Spleen (tissue), 11 donors: ENCODE measurements at regions not wholly inside any gene's neighbourhood (a gene's known extent, or its start where the extent isn't known, plus 50 kb on each side); places are given as distances from the start of the nearest gene placed in this dataset.

Source experiments
- DNase-seq: peaks from one replicate; pipeline ENCODE4 v3.0.0-alpha.2; 2020
- H3K27ac ChIP-seq, 8 donors: fragments of 200-600 bp; sonication (generic) in 7 of 8; 1 replicate in 4 of 8; 2 replicates in 4 of 8; pipeline versions ENCODE4 v1.5.0 to v1.8.0; 2016 to 2021; ENCODE audit warnings: inconsistent platforms in 4 of 8, mild to moderate bottlenecking in 4 of 8, moderate library complexity in 1 of 8
- H3K27me3 ChIP-seq, 7 donors: fragments of 200-600 bp; sonication (generic) in 6 of 7; replicated peaks in 1 of 7; 1 replicate in 4 of 7; 2 replicates in 3 of 7; pipeline versions ENCODE4 v1.5.0 to v1.8.0; 2016 to 2021; ENCODE audit warnings: inconsistent platforms in 3 of 7, mild to moderate bottlenecking in 1 of 7
- H3K36me3 ChIP-seq, 6 donors: fragments of 200-600 bp; sonication (generic) in 5 of 6; 1 replicate in 4 of 6; 2 replicates in 2 of 6; pipeline versions ENCODE4 v1.5.0 to v1.8.0; 2016 to 2021; ENCODE audit warnings: inconsistent platforms in 2 of 6
- H3K4me1 ChIP-seq, 6 donors: fragments of 200-600 bp; sonication (generic) in 5 of 6; 1 replicate in 3 of 6; 2 replicates in 3 of 6; pipeline versions ENCODE4 v1.5.0 to v1.8.0; 2016 to 2021; ENCODE audit warnings: inconsistent platforms in 3 of 6
- H3K4me3 ChIP-seq, 8 donors: fragments of 200-600 bp; sonication (generic) in 7 of 8; 1 replicate in 4 of 8; 2 replicates in 4 of 8; pipeline versions ENCODE4 v1.5.0 to v1.8.0; 2016 to 2021; ENCODE audit warnings: inconsistent platforms in 4 of 8, mild to moderate bottlenecking in 4 of 8, moderate library complexity in 2 of 8
- H3K9me3 ChIP-seq, 8 donors: fragments of 200-600 bp; sonication (generic) in 7 of 8; 1 replicate in 4 of 8; 2 replicates in 4 of 8; pipeline versions ENCODE4 v1.5.0 to v1.8.0; 2016 to 2021; ENCODE audit warnings: inconsistent platforms in 4 of 8
- CTCF ChIP-seq, 11 experiments: fragments of 200-600 bp in 7 of 11; fragments of 450-650 bp in 4 of 11; sonication (generic) in 4 of 11; IDR thresholded peaks in 8 of 11; conservative IDR thresholded peaks in 3 of 11; 1 replicate in 7 of 11; 2 replicates in 4 of 11; pipeline versions ENCODE4 v1.4.0 to v1.8.0; 2016 to 2021; ENCODE audit warnings: antibody characterized with exemption in 11 of 11, inconsistent platforms in 4 of 11, mild to moderate bottlenecking in 1 of 11
- POLR2A ChIP-seq, 3 donors: fragments of 450-650 bp; IDR thresholded peaks; one replicate each; pipeline ENCODE4 v1.5.1; 2017; ENCODE audit warnings: antibody characterized with exemption in 3 of 3, mild to moderate bottlenecking in 1 of 3
- POLR2AphosphoS5 ChIP-seq, 3 donors: sonication (generic); formaldehyde crosslinking; IDR thresholded peaks; one replicate each; pipeline ENCODE4 v1.5.1; 2017; ENCODE audit warnings: antibody characterized with exemption in 3 of 3
- WGBS, 5 donors: extraction: QIAGEN DNeasy Blood & Tissue Kit in 3 of 5; methylation state at CpG; one replicate each; pipeline versions ENCODE4 v1.1.5 to v1.1.7; 2013 to 2018; 5-methylcytosine and 5-hydroxymethylcytosine counted together
- intact Hi-C: fragments of 100-400 bp; cut with DNase I; formaldehyde crosslinking; loops from one replicate; pipeline ENCODE4 v1.15.0; 2023; ENCODE audit warnings: low total_unique reads
- donor health status: healthy with polysubstance abuse.
- donor health status: DM: no; HTN: no; CAD: no; lungs with moderate emphysema.
- donor health status: DM: no; HTN: no; CAD: no.
- donor health status: Bipolar disorder and iron deficiency.
- donor health status: healthy.
- donor health status: DM: no; HTN: no; CAD: no.
- donor health status: DM: yes; HTN: yes; CAD: no.

- Histone ChIP-seq H3K27ac (peak overlapping the region in 3 of 8 donors; percentile 39 to 58 (median 58)), H3K9me3 (no peaks in the 10 kb centered on the region), H3K36me3 (no peaks in the 10 kb centered on the region), H3K27me3 (peaks cover 0 to 43% (median 0%) of the 10 kb centered on the region in 7 donors), H3K4me1 (peaks cover 0 to 10% (median 0%) of the 10 kb centered on the region in 6 donors), H3K4me3 (no peak overlapping the region)
- no peak for DNase-seq
- intact Hi-C loops = no loop called here
- 16 to 27% (median 20%) methylated on average over 13 of the region's 13 CpGs for WGBS, 5 donors
- TF ChIP-seq POLR2A (IDR thresholded peaks at IDR 0.05) (no peak), POLR2AphosphoS5 (IDR thresholded peaks at IDR 0.05) (peak in 1 of 3 donors; percentile 72)
These were observed 112.0 kb upstream of the PDE10A start for GRCh38 chr6:165774903-165775601.

DNA sequence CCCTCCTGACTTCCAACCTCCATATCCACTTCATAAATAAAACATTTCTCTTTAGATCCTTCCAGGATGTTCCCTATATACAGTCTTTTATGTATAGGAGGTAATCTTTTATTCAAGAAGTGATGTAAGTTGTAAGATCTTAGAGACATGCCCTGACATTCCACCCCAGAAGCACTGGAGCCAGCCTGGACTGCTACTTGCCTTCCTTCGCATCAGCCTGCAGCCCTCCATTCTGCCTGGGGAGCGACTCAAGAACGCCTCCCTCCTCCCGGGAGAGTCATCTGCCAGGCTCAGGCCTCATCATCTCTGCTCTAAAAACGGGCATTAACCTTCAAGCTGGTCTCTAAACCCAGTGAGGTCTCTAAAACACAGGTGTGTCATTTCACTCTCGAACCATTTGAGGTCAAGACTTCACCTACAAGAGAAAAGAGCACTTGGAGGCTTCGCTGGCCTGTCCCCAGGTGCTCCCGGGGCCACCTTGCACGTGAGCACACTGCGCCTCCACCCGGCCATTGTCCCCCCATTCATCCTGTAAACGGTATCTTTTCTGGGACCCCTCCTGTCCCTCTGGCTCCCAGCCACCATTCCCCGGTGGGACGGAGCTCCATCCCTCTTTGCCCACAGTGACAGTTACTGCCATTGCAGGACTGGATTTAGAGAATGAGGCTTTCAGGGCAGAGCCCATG, 107.5 kb upstream of the PDE10A start:
- Histone ChIP-seq H3K4me1 (peaks cover 0 to 8% (median 0%) of the 10 kb centered on the region in 6 donors), H3K36me3 (no peaks in the 10 kb centered on the region), H3K4me3 (no peak overlapping the region), H3K9me3 (no peaks in the 10 kb centered on the region), H3K27me3 (peaks cover 0 to 23% (median 0%) of the 10 kb centered on the region in 7 donors), H3K27ac (no peak overlapping the region)
- intact Hi-C loops = no loop called here
- TF ChIP-seq POLR2A (IDR thresholded peaks at IDR 0.05) (no peak), POLR2AphosphoS5 (IDR thresholded peaks at IDR 0.05) (no peak), CTCF (IDR thresholded peaks at IDR 0.05 in 8 of 11, conservative IDR thresholded peaks at IDR 0.05 in 3 of 11) (no peak)
- no peak for DNase-seq
- 85 to 91% (median 88%) methylated on average over 14 of the region's 14 CpGs for WGBS, 5 donors

DNA sequence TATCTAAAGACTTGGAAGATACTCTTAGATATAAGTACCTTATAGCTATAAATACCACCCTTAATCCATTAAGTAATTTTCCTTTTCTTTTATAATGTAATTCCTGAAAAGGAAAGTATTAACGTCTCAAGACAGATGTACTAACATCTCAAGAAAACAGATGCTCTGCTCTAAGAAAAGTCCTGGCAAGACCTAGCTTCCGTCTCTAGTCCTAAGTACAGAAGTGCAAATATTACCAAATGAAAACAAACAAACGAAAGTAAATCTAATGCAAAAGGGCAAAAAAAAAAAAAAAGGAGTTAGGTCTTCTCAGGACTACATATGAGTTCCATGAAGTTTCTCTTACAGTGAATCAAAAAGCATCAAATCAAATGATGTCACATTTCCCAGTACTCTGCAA, 106.8 kb upstream of the PDE10A start:
- Histone ChIP-seq H3K4me1 (peaks cover 0 to 8% (median 0%) of the 10 kb centered on the region in 6 donors), H3K36me3 (no peaks in the 10 kb centered on the region), H3K27ac (no peak overlapping the region), H3K4me3 (no peak overlapping the region), H3K27me3 (peaks cover 0 to 16% (median 0%) of the 10 kb centered on the region in 7 donors), H3K9me3 (no peaks in the 10 kb centered on the region)
- TF ChIP-seq CTCF (IDR thresholded peaks at IDR 0.05 in 8 of 11, conservative IDR thresholded peaks at IDR 0.05 in 3 of 11) (no peak), POLR2A (IDR thresholded peaks at IDR 0.05) (no peak), POLR2AphosphoS5 (IDR thresholded peaks at IDR 0.05) (no peak)
- no peak for DNase-seq
- WGBS, 5 donors = 74 to 88% (median 82%) methylated on average over 3 of the region's 3 CpGs
- intact Hi-C loops = no loop called here

DNA sequence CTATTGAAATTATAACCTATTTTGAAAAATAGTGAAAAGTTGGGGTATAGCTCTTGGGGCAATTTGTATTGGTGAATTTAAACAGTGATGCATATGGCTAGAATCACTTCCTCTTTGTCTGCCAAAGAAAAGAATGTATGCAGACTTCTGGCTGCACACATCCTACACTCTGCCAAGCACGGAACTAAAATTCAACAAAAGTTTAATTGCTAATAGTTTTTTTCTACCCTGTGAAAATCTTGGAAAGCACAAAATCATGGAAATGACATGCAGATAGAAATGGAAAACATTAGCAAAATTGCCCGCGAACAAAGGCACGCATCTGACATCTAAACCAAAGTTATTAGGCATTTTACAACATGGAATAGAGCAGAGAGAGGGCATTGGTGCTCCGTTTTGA, 106.4 kb upstream of the PDE10A start:
- WGBS, 5 donors = 74 to 80% (median 76%) methylated on average over 5 of the region's 5 CpGs
- no peak for TF ChIP-seq CTCF (IDR thresholded peaks at IDR 0.05 in 8 of 11, conservative IDR thresholded peaks at IDR 0.05 in 3 of 11)
- no peak for TF ChIP-seq POLR2AphosphoS5 (IDR thresholded peaks at IDR 0.05)
- no peak for TF ChIP-seq POLR2A (IDR thresholded peaks at IDR 0.05)
- H3K27ac ChIP-seq = no peak overlapping the region

More for the DNA sequence above, 106.4 kb upstream of the PDE10A start:
- Histone ChIP-seq H3K36me3 (no peaks in the 10 kb centered on the region), H3K27me3 (peaks cover 0 to 12% (median 0%) of the 10 kb centered on the region in 7 donors), H3K9me3 (no peaks in the 10 kb centered on the region), H3K4me1 (peaks cover 0 to 8% (median 0%) of the 10 kb centered on the region in 6 donors), H3K4me3 (no peak overlapping the region)
- DNase-seq = no peak
- intact Hi-C loops = no loop called here
